ENCODE measurements at regions not wholly inside any gene's neighbourhood (a gene's known extent, or its start where the extent isn't known, plus 50 kb on each side); places are given as distances from the start of the nearest gene placed in this dataset.

GRCh38 chr15:55026381-55026780 lies 170.4 kb downstream of the RSL24D1 start:
- DNase-seq (ENCODE audit: low read depth in 2 of 2), result no peak

- DNase-seq (ENCODE audit: low read depth in 2 of 2), result no peak
Measured at GRCh38 chr15:55017635-55018034, 179.1 kb downstream of the RSL24D1 start.

- DNase-seq (ENCODE audit: low read depth in 2 of 2), result no peak
Measured at GRCh38 chr15:55016225-55016624, 180.5 kb downstream of the RSL24D1 start.

- DNase-seq (ENCODE audit: low read depth in 2 of 2), result no peak
Measured at GRCh38 chr15:55015093-55015445, 181.7 kb downstream of the RSL24D1 start.

GRCh38 chr15:55014391-55015092 lies 182.2 kb downstream of the RSL24D1 start:
- no peak for DNase-seq (ENCODE audit: low read depth in 2 of 2)

GRCh38 chr15:55008421-55008820 lies 188.3 kb downstream of the RSL24D1 start:
- DNase-seq (ENCODE audit: low read depth in 2 of 2), result no peak

GRCh38 chr15:55007561-55007960 lies 189.2 kb downstream of the RSL24D1 start:
- no peak for DNase-seq (ENCODE audit: low read depth in 2 of 2)

GRCh38 chr15:55005679-55006078 lies 191.1 kb downstream of the RSL24D1 start:
- no peak for DNase-seq (ENCODE audit: low read depth in 2 of 2)

GRCh38 chr15:55003965-55004873 lies 192.5 kb downstream of the RSL24D1 start:
- no peak for DNase-seq (ENCODE audit: low read depth in 2 of 2)

GRCh38 chr15:54998661-54999060 lies 198.1 kb downstream of the RSL24D1 start:
- DNase-seq (ENCODE audit: low read depth in 2 of 2), result no peak

GRCh38 chr15:54990793-54991192 lies 205.9 kb downstream of the RSL24D1 start:
- no peak for DNase-seq (ENCODE audit: low read depth in 2 of 2)

- DNase-seq (ENCODE audit: low read depth in 2 of 2), result no peak
Measured at GRCh38 chr15:54987881-54988280, 208.9 kb downstream of the RSL24D1 start.

GRCh38 chr15:54979964-54980363 lies 216.8 kb downstream of the RSL24D1 start:
- DNase-seq (ENCODE audit: low read depth in 2 of 2), result no peak

GRCh38 chr15:54962637-54963036 lies 234.1 kb downstream of the RSL24D1 start:
- DNase-seq (ENCODE audit: low read depth in 2 of 2), result no peak

GRCh38 chr15:54960266-54960665 lies 236.5 kb downstream of the RSL24D1 start:
- no peak for DNase-seq (ENCODE audit: low read depth in 2 of 2)

GRCh38 chr15:54941417-54941816 lies 255.3 kb downstream of the RSL24D1 start:
- DNase-seq (ENCODE audit: low read depth in 2 of 2), result no peak

GRCh38 chr15:54917312-54917711 lies 279.4 kb downstream of the RSL24D1 start:
- no peak for DNase-seq (ENCODE audit: low read depth in 2 of 2)

- no peak for DNase-seq (ENCODE audit: low read depth in 2 of 2)
Measured at GRCh38 chr15:54915380-54915779, 281.4 kb downstream of the RSL24D1 start.

GRCh38 chr15:54884312-54884711 lies 312.4 kb downstream of the RSL24D1 start:
- DNase-seq (ENCODE audit: low read depth in 2 of 2), result no peak

- DNase-seq (ENCODE audit: low read depth in 2 of 2), result no peak
Measured at GRCh38 chr15:54859982-54860381, 336.8 kb downstream of the RSL24D1 start.

- no peak for DNase-seq (ENCODE audit: low read depth in 2 of 2)
Measured at GRCh38 chr15:54854667-54855066, 342.1 kb downstream of the RSL24D1 start.

- DNase-seq (ENCODE audit: low read depth in 2 of 2), result no peak
Measured at GRCh38 chr15:54850101-54850500, 346.6 kb downstream of the RSL24D1 start.

GRCh38 chr15:54843006-54843405 lies 353.7 kb downstream of the RSL24D1 start:
- no peak for DNase-seq (ENCODE audit: low read depth in 2 of 2)

Measured in stimulated activated CD8-positive, alpha-beta memory T cell treated with anti-CD3 and anti-CD28 coated beads, Interleukin-2, amount 100 ng/mL, for 48 hours (primary cell).